ENCODE measurements at regions not wholly inside any gene's neighbourhood (a gene's known extent, or its start where the extent isn't known, plus 50 kb on each side); places are given as distances from the start of the nearest gene placed in this dataset.

DNA sequence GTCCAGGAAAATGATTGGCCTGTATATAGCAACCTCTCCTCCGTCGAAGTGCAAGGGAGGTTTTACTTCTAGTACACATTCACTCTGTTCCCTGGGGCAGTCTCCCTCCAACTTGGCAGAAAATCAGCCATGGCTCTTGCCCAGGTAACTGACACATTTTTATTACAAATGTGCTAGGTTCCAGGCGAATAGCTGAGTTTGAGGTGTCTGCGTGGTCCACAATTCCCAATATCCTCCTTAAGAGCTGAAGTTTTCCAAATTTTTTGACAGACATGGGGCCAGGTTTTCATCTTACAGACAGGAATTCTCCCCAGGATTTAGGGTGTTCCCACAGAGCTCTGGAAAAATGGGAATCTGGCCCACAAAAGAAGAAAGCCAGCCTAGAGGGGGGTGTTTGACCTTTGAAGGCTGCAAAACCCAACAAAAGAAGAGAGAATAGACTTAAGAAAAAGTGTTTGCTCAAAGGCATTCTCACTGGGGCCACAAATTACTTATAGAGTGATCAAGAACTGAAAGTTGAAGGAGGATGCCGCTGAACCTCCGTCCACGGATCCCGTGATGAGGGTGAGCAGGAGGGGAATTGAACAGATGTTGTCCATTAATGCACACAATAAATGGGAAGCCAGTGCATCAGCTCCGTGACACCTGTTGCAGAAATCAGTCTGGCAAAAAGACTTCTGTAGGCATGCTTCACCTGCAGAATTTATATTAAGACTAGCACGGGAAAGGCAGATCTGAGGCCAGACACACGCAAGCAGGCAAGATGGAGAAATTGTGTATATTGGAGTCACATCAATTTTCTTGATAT lies 242.3 kb upstream of the COPS8 start:
- no peaks in the 10 kb centered on the region for H3K79me2 ChIP-seq (ENCODE audit: control insufficient read depth, insufficient read depth, low read length)
- no peak overlapping the region for H3K9ac ChIP-seq (ENCODE audit: insufficient read depth in 1 of 2, low read depth in 2 of 2, low read length in 2 of 2)
- ATAC-seq, result no peak
- BruUV-seq (replicated peaks), result no TSS peak
- no peak overlapping the region for H3K4me2 ChIP-seq (ENCODE audit: insufficient read depth, low read length)
- no peaks in the 10 kb centered on the region for H4K20me1 ChIP-seq (replicated peaks; ENCODE audit: control insufficient read depth, insufficient read depth, low read length)
- H2AFZ ChIP-seq (ENCODE audit: low read depth, low read length), result no peak overlapping the region
- no peaks in the 10 kb centered on the region for H3K27me3 ChIP-seq (ENCODE audit: control insufficient read depth in 2 of 2, insufficient read depth in 2 of 2, low read length in 2 of 2)
- ChIA-PET CTCF (ENCODE audit: low intra/inter-chr PET ratio) (no interaction called here), POLR2A (no interaction called here)
- no peak overlapping the region for H3K27ac ChIP-seq (ENCODE audit: extremely low read depth, low read depth, low read length)
- no peak for FAIRE-seq
- DNase-seq (ENCODE audit: extremely low read depth in 1 of 4, low spot score in 3 of 4), result no peak
- no peaks in the 10 kb centered on the region for H3K4me1 ChIP-seq (replicated peaks in 1 of 2; ENCODE audit: control insufficient read depth in 2 of 2, insufficient read depth in 2 of 2, low read length in 2 of 2)
- H3K36me3 ChIP-seq (ENCODE audit: control insufficient read depth, insufficient read depth, low read length), result no peaks in the 10 kb centered on the region
- no peaks in the 10 kb centered on the region for H3K9me1 ChIP-seq (ENCODE audit: control insufficient read depth, insufficient read depth, low read length)
- WGBS (ENCODE audit: insufficient coverage, low coverage, missing lambda C conversion rate), result 4% methylated on average over 11 of the region's 11 CpGs
- intact Hi-C loops (cut with micrococcal nuclease), result no loop called here
- in situ Hi-C loops (cut with MboI), result no loop called here
- no peaks in the 10 kb centered on the region for H3K9me3 ChIP-seq (replicated peaks; ENCODE audit: control insufficient read depth, insufficient read depth, low read depth, low read length)
- H3K4me3 ChIP-seq, result no peak overlapping the region
- TF ChIP-seq, protein P1, sequence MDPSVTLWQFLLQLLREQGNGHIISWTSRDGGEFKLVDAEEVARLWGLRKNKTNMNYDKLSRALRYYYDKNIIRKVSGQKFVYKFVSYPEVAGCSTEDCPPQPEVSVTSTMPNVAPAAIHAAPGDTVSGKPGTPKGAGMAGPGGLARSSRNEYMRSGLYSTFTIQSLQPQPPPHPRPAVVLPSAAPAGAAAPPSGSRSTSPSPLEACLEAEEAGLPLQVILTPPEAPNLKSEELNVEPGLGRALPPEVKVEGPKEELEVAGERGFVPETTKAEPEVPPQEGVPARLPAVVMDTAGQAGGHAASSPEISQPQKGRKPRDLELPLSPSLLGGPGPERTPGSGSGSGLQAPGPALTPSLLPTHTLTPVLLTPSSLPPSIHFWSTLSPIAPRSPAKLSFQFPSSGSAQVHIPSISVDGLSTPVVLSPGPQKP (CRISPR knock-in tag; IDR thresholded peaks at IDR 0.05), result no peak
- TF ChIP-seq, protein P2, sequence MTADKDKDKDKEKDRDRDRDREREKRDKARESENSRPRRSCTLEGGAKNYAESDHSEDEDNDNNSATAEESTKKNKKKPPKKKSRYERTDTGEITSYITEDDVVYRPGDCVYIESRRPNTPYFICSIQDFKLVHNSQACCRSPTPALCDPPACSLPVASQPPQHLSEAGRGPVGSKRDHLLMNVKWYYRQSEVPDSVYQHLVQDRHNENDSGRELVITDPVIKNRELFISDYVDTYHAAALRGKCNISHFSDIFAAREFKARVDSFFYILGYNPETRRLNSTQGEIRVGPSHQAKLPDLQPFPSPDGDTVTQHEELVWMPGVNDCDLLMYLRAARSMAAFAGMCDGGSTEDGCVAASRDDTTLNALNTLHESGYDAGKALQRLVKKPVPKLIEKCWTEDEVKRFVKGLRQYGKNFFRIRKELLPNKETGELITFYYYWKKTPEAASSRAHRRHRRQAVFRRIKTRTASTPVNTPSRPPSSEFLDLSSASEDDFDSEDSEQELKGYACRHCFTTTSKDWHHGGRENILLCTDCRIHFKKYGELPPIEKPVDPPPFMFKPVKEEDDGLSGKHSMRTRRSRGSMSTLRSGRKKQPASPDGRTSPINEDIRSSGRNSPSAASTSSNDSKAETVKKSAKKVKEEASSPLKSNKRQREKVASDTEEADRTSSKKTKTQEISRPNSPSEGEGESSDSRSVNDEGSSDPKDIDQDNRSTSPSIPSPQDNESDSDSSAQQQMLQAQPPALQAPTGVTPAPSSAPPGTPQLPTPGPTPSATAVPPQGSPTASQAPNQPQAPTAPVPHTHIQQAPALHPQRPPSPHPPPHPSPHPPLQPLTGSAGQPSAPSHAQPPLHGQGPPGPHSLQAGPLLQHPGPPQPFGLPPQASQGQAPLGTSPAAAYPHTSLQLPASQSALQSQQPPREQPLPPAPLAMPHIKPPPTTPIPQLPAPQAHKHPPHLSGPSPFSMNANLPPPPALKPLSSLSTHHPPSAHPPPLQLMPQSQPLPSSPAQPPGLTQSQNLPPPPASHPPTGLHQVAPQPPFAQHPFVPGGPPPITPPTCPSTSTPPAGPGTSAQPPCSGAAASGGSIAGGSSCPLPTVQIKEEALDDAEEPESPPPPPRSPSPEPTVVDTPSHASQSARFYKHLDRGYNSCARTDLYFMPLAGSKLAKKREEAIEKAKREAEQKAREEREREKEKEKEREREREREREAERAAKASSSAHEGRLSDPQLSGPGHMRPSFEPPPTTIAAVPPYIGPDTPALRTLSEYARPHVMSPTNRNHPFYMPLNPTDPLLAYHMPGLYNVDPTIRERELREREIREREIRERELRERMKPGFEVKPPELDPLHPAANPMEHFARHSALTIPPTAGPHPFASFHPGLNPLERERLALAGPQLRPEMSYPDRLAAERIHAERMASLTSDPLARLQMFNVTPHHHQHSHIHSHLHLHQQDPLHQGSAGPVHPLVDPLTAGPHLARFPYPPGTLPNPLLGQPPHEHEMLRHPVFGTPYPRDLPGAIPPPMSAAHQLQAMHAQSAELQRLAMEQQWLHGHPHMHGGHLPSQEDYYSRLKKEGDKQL (CRISPR knock-in tag; IDR thresholded peaks at IDR 0.05; ENCODE audit: borderline replicate concordance), result no peak
- no peak for TF ChIP-seq ETV1 (tag; conservative IDR thresholded peaks at IDR 0.05; ENCODE audit: low read depth)
- TF ChIP-seq, protein P3, sequence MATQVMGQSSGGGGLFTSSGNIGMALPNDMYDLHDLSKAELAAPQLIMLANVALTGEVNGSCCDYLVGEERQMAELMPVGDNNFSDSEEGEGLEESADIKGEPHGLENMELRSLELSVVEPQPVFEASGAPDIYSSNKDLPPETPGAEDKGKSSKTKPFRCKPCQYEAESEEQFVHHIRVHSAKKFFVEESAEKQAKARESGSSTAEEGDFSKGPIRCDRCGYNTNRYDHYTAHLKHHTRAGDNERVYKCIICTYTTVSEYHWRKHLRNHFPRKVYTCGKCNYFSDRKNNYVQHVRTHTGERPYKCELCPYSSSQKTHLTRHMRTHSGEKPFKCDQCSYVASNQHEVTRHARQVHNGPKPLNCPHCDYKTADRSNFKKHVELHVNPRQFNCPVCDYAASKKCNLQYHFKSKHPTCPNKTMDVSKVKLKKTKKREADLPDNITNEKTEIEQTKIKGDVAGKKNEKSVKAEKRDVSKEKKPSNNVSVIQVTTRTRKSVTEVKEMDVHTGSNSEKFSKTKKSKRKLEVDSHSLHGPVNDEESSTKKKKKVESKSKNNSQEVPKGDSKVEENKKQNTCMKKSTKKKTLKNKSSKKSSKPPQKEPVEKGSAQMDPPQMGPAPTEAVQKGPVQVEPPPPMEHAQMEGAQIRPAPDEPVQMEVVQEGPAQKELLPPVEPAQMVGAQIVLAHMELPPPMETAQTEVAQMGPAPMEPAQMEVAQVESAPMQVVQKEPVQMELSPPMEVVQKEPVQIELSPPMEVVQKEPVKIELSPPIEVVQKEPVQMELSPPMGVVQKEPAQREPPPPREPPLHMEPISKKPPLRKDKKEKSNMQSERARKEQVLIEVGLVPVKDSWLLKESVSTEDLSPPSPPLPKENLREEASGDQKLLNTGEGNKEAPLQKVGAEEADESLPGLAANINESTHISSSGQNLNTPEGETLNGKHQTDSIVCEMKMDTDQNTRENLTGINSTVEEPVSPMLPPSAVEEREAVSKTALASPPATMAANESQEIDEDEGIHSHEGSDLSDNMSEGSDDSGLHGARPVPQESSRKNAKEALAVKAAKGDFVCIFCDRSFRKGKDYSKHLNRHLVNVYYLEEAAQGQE (IDR thresholded peaks at IDR 0.05; ENCODE audit: borderline replicate concordance), result no peak
- TF ChIP-seq, protein P3 (CRISPR knock-in tag; IDR thresholded peaks at IDR 0.05; ENCODE audit: low read depth), result no peak
- no peak for TF ChIP-seq TEAD2 (tag; IDR thresholded peaks at IDR 0.05)

Measured in K562 (cell line).